Breast epithelium (tissue), 4 donors: ENCODE measurements at regions not wholly inside any gene's neighbourhood (a gene's known extent, or its start where the extent isn't known, plus 50 kb on each side); places are given as distances from the start of the nearest gene placed in this dataset.

Source experiments
- DNase-seq, 2 donors: peaks; one replicate each; pipeline ENCODE4 v3.0.0-alpha.2; 2019; ENCODE audit warnings: low spot score in 2 of 2
- H3K27ac ChIP-seq, 2 donors: fragments of 200-600 bp; sonication (generic) in 1 of 2; one replicate each; pipeline ENCODE4 v1.5.1; 2016 to 2019; ENCODE audit warnings: mild to moderate bottlenecking in 1 of 2
- H3K27me3 ChIP-seq, 2 donors: fragments of 200-600 bp; sonication (generic) in 1 of 2; one replicate each; pipeline versions ENCODE4 v1.5.1 to v1.6.0; 2017 to 2019; ENCODE audit warnings: control low read depth in 1 of 2, mild to moderate bottlenecking in 1 of 2
- H3K36me3 ChIP-seq: fragments of 200-600 bp; one replicate; pipeline ENCODE4 v1.5.1; 2019
- H3K4me1 ChIP-seq, 2 donors: fragments of 200-600 bp; sonication (generic); one replicate each; pipeline ENCODE4 v1.5.1; 2016 to 2019; ENCODE audit warnings: control low read depth in 1 of 2
- H3K4me3 ChIP-seq, 3 donors: fragments of 200-600 bp; sonication (generic); 1 replicate in 2 of 3; 2 replicates in 1 of 3; pipeline ENCODE4 v1.5.1; 2016 to 2019; ENCODE audit warnings: mild to moderate bottlenecking in 3 of 3, moderate library complexity in 2 of 3
- H3K9me3 ChIP-seq, 2 donors: fragments of 200-600 bp; sonication (generic) in 1 of 2; one replicate each; pipeline ENCODE4 v1.5.1; 2016 to 2019; ENCODE audit warnings: control low read depth in 1 of 2
- POLR2A ChIP-seq: fragments of 450-650 bp; IDR thresholded peaks from one replicate; pipeline ENCODE4 v1.6.1; 2016; ENCODE audit warnings: antibody characterized with exemption, mild to moderate bottlenecking, moderate library complexity
- POLR2AphosphoS5 ChIP-seq, 3 donors: sonication (generic); formaldehyde crosslinking; IDR thresholded peaks; one replicate each; pipeline ENCODE4 v1.6.1; 2017; ENCODE audit warnings: antibody characterized with exemption in 3 of 3
- intact Hi-C: fragments of 100-400 bp; cut with DNase I; formaldehyde crosslinking; loops from one replicate; pipeline ENCODE4 v1.15.1; 2023; ENCODE audit warnings: low total_unique reads
- TF ChIP-seq, protein P1 (sequence below), 3 donors: fragments of 450-650 bp; IDR thresholded peaks; one replicate each; pipeline ENCODE4 v1.5.1; 2016 to 2017; ENCODE audit warnings: antibody characterized with exemption in 3 of 3, mild to moderate bottlenecking in 3 of 3, moderate library complexity in 3 of 3

GRCh38 chr10:43825421-43825820 lies 176.7 kb upstream of the ZNF32 start:
- peak overlapping the region; percentile 85 to 88 for H3K27ac ChIP-seq
- intact Hi-C loops, result no loop called here
- no peak for DNase-seq
- no peaks in the 10 kb centered on the region for H3K27me3 ChIP-seq
- no peaks in the 10 kb centered on the region for H3K9me3 ChIP-seq
- no peak for TF ChIP-seq POLR2AphosphoS5 (IDR thresholded peaks at IDR 0.05)
- TF ChIP-seq, protein P1, sequence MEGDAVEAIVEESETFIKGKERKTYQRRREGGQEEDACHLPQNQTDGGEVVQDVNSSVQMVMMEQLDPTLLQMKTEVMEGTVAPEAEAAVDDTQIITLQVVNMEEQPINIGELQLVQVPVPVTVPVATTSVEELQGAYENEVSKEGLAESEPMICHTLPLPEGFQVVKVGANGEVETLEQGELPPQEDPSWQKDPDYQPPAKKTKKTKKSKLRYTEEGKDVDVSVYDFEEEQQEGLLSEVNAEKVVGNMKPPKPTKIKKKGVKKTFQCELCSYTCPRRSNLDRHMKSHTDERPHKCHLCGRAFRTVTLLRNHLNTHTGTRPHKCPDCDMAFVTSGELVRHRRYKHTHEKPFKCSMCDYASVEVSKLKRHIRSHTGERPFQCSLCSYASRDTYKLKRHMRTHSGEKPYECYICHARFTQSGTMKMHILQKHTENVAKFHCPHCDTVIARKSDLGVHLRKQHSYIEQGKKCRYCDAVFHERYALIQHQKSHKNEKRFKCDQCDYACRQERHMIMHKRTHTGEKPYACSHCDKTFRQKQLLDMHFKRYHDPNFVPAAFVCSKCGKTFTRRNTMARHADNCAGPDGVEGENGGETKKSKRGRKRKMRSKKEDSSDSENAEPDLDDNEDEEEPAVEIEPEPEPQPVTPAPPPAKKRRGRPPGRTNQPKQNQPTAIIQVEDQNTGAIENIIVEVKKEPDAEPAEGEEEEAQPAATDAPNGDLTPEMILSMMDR (IDR thresholded peaks at IDR 0.05), result no peak
- TF ChIP-seq POLR2A, result no peak
- no peak overlapping the region for H3K4me3 ChIP-seq
- H3K36me3 ChIP-seq, result no peaks in the 10 kb centered on the region
- peaks cover 0 to 4% of the 10 kb centered on the region in 2 donors for H3K4me1 ChIP-seq

GRCh38 chr10:43824934-43825333 lies 176.3 kb upstream of the ZNF32 start:
- H3K4me1 ChIP-seq, result peaks cover 0 to 4% of the 10 kb centered on the region in 2 donors

GRCh38 chr10:43822631-43823580 lies 174.2 kb upstream of the ZNF32 start:
- DNase-seq, result no peak
- H3K4me1 ChIP-seq, result peaks cover 0 to 4% of the 10 kb centered on the region in 2 donors
- intact Hi-C loops, result no loop called here

More at GRCh38 chr10:43824934-43825333, 176.3 kb upstream of the ZNF32 start:
- Histone ChIP-seq H3K9me3 (no peaks in the 10 kb centered on the region), H3K36me3 (no peaks in the 10 kb centered on the region), H3K27me3 (no peaks in the 10 kb centered on the region), H3K27ac (peak overlapping the region; percentile 85 to 88), H3K4me3 (no peak overlapping the region)
- intact Hi-C loops, result no loop called here
- TF ChIP-seq, protein P1 (IDR thresholded peaks at IDR 0.05), result no peak
- TF ChIP-seq POLR2AphosphoS5 (IDR thresholded peaks at IDR 0.05) (peak; percentile 33 to 80 (median 69)), POLR2A (no peak)
- DNase-seq, result peak in 1 of 2 donors; percentile 67

DNA sequence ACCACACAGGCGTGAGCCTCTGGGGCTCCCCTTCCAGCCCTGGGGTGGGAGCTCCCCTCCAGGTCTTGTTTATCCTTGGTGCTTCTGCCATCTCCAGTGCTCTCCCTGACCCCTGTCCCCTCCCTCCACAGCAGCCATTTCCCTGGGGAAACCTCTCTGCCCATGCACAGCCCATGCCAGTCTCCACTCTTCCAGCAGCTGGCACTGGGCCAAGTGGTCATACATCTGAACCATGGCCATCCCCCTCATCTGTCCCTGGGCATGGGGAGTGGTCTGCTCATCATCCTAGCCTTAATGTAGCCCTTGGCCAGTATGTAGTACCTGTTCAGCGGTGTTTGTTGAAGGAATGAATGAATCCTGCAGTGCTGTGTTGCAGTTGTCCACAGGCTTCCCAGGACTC lies 172.4 kb upstream of the ZNF32 start:
- intact Hi-C loops, result no loop called here

More at GRCh38 chr10:43822631-43823580, 174.2 kb upstream of the ZNF32 start:
- TF ChIP-seq, protein P1 (IDR thresholded peaks at IDR 0.05), result no peak
- TF ChIP-seq POLR2A (no peak), POLR2AphosphoS5 (IDR thresholded peaks at IDR 0.05) (no peak)
- Histone ChIP-seq H3K27ac (peak overlapping the region; percentile 81 to 85), H3K4me3 (no peak overlapping the region), H3K9me3 (no peaks in the 10 kb centered on the region), H3K36me3 (no peaks in the 10 kb centered on the region), H3K27me3 (no peaks in the 10 kb centered on the region)

More for the DNA sequence above, 172.4 kb upstream of the ZNF32 start:
- H3K4me3 ChIP-seq, result no peak overlapping the region
- H3K27ac ChIP-seq, result peak overlapping the region in 1 of 2 donors; percentile 81
- TF ChIP-seq POLR2AphosphoS5 (IDR thresholded peaks at IDR 0.05) (peak in 1 of 3 donors; percentile 23), POLR2A (no peak)
- TF ChIP-seq, protein P1 (IDR thresholded peaks at IDR 0.05), result no peak
- peaks cover 0 to 4% of the 10 kb centered on the region in 2 donors for H3K4me1 ChIP-seq
- H3K27me3 ChIP-seq, result no peaks in the 10 kb centered on the region
- DNase-seq, result no peak
- no peaks in the 10 kb centered on the region for H3K36me3 ChIP-seq
- H3K9me3 ChIP-seq, result no peaks in the 10 kb centered on the region
